Activated T-cell treated with anti-CD3 and anti-CD28 coated beads for 24 hours (primary cell): ENCODE measurements at regions not wholly inside any gene's neighbourhood (a gene's known extent, or its start where the extent isn't known, plus 50 kb on each side); places are given as distances from the start of the nearest gene placed in this dataset.
"Not testable (repeated sequence)": the region's sequence is repeated elsewhere in the genome, so short reads cannot be mapped to it uniquely, and the experiment has no call there.

Experiments
- DNase-seq: peaks from one replicate; pipeline ENCODE4 v3.0.0-alpha.2; 2020; ENCODE audit warnings: low read depth

DNA sequence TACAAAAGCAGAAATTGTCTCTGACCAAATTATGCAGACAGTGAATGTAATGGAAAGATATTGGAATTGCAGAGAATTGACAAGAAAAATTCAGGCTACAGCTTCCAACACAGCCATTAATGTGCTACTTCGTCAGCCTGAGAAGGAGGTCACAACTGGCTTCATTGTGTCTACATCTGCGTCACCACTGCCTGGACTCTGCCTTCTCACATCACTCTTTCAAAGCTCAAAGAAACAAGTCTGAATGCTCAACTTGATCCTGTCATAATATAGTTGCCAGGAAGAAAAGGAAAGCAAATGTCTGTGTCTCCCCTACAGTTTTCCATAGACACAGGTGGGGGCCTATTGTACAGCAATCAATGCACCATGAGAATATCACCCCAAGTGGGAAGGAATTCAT, 806.5 kb upstream of the CDH10 start:
- DNase-seq = no peak

DNA sequence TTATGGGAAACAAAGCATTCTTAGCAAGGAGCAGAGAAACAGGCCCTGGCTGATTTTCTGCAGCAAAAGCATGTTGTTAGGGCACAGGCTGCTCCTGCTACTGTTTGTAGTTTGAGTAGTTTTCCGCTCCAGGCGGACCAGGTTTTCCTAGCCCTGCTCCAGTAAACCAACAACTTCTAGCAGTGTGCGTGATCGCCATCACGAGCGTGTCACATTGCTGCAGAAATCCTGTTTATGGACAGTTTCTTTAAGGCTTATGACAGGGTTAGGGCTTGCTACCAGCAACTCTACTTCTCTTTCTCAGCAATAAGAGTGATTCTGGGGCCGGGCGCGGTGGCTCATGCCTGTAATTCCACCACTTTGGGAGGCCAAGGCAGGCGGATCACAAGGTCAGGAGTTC, 803.9 kb upstream of the CDH10 start:
- DNase-seq = no peak

DNA sequence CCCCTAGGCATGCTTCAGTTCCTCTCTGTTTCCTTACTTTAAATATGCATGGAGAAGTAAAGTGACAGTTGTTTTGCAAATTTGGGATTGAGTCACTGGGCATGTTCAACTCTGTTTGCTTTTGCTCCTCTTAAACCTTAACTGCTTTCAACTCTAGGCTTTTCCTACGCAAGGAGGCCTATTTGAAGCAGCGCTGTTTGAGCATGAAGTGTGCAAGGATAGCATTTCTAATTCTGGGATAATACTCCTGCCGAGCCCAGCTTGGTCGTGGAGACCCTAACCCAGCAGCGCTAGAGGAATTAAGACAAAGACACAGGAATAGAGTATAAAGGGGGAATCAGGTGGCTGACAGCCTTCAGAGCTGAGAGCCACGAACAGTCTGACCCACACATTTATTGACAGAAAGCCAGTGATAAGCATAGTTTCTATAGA, 803.4 kb upstream of the CDH10 start:
- DNase-seq = no peak

DNA sequence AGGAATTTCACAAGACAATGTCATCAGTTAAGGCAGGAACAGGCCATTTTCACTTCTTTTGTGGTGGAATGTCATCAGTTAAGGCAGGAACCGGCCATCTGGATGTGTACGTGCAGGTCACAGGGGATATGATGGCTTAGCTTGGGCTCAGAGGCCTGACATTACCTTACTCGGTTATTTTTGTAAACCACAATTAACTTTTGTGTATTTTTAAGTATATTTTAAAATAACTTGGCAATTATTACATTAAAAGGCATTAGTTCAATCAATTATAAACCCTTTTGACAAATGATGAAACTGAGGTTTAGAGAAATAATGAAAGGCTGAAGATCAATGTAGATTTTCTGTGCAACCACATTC, 801.3 kb upstream of the CDH10 start:
- not testable (repeated sequence) for DNase-seq

DNA sequence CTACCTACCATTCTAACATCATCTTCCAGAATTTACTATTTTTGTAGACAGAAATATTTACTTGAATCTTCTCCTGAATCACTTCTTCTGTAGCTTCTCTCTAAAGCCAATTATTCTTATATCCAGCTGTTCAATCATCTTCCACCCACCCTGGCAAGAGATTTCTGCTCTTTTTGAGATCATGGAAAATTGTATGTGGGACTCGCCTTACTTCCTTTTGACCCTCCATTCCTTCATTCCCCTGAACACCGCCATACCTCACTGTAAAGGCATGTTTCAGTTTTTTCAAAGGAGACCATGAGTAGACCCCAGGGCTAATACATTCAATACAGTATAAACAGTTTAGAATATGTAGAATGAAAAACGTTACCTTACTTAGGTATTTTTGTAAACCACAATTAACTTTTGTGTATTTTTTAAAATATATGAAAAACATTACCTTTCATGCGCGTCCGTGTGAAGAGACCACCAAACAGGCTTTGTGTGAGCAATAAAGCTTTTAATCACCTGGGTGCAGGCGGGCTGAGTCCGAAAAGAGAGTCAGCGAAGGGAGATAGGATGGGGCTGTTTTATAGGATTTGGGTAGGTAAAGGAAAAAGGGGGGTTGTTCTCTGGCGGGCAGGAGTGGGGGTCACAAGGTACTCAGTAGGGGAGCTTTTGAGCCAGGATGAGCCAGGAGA, 800.7 kb upstream of the CDH10 start:
- not testable (repeated sequence) for DNase-seq

DNA sequence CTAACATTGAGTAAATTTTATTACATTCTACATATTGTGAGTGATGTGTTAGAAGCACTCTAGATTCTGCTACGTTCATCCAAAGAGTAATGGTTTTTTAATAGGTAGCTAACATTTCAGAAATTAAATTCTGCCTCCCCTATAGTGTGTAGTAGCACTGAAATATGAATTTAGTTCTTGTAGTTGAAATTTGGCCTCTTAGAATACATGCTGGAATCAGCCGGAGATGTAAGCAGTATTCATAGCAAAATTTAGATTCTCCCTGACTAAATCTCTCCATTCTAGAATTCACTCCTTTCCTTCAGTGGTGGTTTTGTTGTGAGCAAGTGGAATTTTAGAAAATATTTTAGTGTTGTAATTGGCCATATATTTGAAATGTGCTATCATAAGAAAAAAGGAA, 799.9 kb upstream of the CDH10 start:
- no peak for DNase-seq

DNA sequence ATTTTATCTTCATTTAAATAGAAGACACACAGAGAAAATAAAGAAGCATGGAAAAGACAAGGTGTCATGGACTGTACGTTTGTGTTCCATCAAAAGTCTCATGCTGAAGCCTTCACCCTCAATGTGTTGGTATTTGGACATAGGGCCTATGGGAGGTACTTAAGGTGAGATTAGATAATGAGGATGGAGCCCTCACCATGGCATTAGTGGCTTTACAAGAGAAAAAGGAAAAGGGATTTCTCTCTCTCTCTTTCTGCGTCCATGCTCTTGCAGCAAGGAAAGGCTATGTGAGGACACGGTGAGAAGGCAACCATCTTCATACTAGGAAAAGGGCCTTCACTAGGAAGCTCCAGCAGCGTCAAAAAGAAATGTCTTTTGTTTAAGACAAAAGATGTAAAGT, 797.0 kb upstream of the CDH10 start:
- DNase-seq = no peak

DNA sequence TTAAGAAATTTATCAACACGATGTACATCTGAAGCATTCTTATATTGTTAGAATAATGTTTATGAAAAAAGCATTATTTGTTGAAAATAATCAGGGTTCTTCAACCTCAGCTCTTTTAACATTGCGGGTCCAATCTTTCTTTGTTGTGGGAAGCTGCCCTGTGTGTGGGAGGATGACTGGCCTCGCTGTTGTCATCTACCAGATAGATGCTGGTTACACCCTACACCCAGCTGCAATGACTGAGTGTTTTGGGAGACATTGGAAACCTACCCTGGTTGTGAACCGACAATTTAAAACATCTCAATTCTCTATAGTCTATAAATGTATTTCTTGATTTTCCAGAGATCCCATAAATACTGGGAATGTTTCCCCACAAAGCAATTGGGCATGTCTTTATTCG, 794.2 kb upstream of the CDH10 start:
- DNase-seq = no peak

DNA sequence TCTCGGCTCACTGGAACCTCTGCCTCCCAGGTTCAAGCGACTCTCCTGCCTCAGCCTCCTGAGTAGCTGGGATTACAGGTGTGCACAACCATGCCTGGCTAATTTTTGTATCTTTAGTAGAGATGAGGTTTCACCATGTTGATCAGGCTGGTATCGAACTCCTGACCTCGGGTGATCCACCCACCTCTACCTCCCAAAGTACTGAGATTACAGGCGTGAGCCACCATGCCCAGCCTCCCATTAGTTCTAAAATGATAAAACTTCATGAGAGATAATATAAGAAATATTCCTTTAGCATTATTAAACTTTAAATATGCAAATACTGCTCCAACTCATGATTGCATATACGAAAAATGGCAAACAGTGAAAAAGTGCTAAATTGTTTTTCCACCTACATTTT, 793.6 kb upstream of the CDH10 start:
- not testable (repeated sequence) for DNase-seq

DNA sequence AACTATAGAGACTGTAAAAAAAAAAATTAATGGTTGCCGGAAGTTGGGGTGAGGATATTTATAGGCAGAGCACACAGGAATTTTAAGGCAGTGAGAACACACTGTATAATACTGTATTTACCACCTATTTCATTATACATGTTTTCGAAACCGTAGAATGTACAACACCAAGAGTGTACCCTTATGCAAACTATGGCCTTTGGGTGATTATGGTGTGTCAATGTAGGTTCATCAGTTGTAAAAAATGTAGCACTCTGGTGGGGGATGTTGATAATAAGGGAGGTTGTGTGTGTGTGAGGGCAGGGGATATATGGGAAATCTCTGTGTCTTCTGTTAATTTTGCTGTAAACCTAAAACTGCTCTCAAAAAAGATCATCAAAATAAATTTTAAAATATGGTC, 791.7 kb upstream of the CDH10 start:
- no peak for DNase-seq

DNA sequence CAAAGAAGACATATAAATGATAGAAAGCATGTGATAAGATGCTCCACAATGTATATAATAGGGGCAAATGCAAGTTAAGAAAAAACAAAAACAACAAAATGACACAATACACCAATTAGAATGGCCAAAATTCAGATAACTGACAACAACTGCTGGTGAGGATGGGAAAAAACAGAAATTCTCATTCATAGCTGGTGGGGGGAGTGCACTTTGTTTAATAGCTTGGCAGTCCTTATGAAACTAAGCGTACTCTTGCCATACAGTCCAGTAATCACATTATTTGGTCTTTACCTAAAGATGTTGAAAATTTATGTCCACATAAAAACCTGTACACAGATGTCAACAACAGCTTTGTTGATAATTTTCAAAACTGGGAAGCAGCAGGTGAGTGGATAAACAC, 791.1 kb upstream of the CDH10 start:
- no peak for DNase-seq

DNA sequence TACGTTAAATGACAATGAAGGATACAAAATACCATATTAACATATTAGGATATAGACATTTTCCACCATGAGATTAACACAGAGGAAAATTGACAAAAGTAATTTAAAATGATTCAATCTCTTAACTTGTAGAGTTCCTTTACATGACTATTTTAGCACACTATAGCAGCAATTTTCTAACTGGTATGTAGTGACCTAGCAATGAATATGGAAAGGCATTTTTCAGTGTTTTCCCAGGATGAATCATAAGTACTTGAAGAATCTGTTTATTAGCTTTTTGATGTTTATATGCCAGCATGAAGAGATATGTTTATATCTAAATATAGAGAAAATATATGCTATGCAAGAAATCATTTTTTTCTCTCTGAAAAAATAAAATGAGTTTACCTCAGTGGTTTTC, 782.5 kb upstream of the CDH10 start:
- DNase-seq = no peak

DNA sequence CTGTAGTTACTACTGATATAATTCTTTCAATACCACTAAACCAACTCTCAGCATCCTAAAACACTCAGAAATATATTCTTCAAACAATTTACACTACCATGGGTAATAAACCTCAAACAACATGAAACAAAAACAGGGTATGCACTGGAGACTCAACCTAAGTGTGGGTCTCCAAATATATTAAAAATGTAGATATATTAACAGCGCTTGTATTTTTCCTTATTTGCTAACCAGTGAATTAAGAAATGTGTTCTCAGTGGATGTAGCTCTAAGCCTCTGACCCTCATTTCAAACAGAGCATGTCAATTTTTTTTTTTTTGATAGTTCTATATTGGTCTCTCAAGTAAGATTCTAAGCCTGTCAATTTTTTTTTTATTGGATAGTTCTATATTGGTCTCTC, 778.5 kb upstream of the CDH10 start:
- DNase-seq = no peak

DNA sequence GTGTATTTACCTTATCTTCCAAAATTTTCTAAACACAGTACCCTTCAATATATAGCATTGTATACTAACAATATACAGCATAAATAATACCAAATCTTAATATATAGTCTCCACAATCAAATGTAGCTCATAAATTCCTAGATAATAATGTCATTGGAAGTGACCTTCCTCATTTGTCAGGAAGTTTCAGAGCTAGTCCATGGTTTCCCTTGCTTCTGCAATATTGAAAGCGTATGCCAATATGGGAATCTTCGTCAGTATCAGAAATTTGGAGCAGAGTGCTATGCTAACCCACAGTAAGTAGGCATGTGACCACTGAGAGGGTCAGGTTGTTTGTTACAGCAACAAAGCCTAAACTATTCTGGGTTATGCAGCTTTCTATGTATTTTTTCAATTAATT, 774.9 kb upstream of the CDH10 start:
- no peak for DNase-seq

DNA sequence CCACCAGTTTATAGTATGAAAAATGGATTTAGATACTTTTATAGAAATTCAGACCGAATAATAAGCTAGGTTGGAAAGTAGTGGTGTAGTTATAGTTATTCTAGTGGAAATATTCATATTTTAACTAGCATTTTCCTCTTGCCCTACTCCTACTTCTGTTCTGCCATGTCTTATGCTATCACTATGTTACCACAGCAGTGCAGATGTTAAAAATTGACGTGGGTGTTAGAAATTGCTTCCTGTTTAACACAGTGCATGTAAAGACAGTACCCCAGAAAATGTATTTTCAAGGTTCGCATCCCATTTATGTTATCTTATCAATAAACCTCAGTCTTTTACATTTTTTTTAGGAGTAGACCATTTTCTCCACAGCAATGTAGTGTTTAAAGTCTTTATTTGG, 774.2 kb upstream of the CDH10 start:
- no peak for DNase-seq

DNA sequence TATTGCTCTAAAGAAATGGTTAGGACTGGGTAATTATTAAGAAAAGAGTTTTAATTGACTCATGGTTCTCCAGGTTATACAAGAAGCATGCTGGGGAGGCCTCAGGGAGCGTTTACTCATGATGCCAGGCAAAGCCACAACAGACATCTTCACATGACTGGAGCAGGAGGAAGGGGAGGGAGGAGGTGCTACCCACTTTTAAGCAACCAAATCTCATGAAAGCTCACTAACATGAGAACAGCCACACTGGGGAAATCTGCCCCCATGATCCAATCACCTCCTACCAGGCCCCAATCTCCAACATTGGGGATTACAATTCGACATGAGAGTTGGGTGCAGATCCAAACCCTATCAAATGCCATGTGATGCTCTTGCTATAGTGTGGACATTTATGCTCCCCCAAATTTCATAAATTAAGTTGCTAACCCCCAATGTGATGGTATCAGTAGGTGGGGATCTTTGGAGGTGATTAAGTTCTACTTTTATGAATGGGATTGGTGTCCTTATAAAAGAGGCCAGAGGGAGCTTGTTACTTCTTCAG, 773.6 kb upstream of the CDH10 start:
- no peak for DNase-seq

DNA sequence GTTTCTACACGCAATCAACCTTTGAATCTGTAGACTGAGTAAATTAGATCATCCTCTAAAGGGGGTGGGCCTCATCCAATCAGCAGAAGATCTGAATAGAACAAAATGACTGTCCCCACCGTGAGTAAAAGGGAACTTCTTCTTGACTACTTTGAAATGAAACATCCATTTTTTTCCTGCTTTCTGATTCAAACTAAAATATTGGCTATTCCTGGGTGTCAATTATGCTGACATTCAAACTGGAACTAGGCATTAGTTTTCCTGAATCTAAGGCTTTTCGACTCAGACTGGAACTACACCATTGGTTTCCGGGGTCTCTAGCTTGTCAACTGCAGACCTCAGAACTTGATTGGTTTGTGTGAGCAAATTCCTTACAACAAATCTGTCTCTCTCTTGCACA, 772.2 kb upstream of the CDH10 start:
- DNase-seq = no peak

DNA sequence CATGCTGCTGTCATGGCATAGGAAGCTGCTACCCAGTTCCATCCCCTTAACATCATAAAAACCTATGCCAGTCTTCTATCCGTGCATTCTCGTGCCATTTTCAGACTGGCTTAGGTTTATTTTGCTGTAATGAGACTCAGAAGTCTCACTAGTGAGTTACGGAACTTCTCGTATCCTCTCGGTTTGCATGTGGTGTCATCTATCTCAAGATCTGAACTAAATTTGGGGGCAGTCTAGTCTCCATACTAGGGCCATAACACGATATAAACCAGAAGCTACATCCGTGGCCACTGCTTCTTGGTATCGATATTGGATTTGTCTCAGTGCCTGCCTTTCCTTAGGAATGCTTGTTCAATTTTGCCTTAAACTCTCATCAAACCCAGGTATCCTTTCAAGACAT, 771.2 kb upstream of the CDH10 start:
- DNase-seq = no peak

DNA sequence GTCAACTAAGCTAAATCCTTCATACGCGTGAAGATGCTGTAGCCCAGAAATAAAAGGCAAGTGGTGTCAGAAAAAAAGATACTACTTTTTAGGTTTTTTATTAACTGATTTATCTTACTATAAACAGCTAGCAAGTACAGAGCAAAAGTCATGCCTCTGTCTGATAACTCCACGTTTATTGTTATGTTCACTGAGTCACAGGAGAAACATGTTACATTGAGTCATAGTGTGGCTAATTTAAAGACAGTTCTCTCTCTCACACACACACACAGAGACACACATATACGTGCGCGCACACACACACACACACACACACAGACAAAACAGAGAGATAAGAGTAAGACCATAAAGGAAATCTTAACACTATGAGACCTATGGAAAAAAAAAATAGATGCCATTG, 770.0 kb upstream of the CDH10 start:
- no peak for DNase-seq

DNA sequence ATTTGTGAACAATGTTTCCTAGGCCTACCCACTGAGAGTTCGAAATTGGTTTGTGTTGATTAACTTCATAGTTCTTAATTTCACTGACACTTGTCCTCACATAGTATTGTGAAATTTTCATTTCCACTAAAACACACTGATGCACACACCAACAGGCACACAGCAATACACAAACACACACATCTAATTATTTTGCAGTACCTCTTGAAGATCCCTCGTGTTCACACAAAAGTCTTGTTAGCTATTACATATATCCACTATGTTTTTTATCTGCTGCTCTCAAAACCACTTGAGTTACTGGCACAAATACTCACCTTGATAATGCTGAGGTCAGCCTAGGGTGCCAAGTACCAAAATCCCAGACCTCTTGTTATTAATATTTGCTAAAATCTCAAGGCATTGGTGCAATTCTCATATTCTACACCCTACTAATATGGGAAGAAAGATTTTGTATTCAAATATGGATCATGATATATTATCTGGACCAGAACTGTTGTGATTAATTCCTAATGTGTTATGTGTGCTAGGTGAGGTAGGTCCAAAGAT, 767.4 kb upstream of the CDH10 start:
- DNase-seq = no peak

DNA sequence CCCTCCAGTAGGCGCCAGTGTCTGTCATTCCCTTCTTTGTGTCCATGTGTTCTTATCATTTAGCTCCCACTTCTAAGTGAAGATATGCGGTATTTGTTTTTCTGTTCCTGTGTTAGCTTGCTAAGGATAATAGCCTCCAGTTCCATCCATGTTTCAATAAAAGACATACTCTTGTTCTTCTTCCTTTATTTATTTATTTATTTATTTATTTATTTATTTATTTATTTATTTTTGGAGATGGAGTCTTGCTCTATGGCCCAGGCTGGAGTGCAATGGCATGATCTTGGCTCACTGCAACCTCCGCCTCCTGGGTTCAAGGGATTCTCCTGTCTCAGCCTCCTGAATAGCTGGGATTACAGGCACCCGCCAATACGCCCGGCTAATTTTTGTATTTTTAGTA, 762.6 kb upstream of the CDH10 start:
- DNase-seq = not testable (repeated sequence)

DNA sequence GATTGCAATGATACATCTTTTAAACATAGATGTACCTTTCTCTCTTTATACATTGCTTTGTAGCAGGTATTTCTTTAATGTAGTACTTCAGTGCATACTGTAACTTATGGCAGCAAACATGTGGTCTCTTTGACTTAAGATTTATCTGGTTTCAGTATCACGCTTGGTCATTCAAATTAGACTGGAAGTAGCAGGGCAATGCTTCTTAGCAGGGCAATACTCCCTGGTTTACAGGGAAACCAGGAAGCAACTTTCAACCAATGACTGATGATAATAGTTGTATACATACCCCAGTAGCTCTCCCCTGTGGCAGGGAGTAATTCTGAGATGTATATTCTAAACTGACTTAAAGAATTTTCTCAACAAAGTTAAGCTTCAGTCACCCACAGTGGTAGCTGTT, 761.1 kb upstream of the CDH10 start:
- no peak for DNase-seq

DNA sequence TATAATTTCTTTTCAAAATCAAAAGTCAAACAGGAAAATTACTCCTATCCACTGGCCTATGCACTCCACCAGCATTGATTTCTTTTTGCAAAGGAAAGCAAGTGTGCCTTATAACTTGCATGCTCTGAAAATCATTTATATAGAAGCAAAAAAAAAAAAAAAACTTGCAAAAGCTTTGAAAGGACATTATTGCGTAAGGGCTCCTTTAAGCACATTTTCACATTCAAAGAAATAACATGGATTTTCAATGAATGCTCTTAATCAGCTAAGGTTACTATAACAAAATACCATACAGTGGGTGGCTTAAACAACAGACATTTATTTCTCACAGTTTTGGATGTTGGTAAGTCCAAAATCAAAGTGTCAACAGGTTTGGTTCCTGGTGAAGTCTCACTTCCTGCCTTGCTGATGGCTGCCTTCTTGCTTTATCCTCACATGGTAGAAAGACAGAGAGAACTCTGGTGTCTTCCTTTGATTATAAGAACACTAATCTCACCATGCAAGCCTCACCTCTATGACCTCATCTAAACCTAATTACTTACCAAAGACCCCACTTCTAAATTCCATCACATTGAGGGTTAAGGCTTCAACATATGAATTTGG, 755.2 kb upstream of the CDH10 start:
- no peak for DNase-seq

DNA sequence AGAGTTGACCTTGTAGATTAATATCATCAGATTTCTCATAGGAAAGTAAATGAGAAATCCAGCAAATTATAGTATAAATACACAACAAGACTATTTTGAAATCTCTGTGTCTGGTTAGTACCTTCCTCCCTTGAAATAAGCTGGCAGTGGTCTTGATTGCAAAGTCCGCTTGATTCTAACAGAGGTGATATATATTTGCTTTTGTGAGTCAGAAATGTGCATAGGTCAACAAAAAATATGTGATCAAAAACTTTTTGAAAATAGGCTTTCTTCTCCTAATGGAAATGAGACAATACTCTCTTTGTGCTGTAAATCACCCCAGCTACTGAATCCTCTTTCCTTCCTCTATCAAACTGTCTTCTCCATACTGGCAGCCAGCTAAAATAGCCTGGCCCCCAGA, 749.2 kb upstream of the CDH10 start:
- no peak for DNase-seq
